Testis (tissue), 2 donors: ENCODE measurements at regions not wholly inside any gene's neighbourhood (a gene's known extent, or its start where the extent isn't known, plus 50 kb on each side); places are given as distances from the start of the nearest gene placed in this dataset.

Experiments used
- DNase-seq: peaks from one replicate; pipeline ENCODE4 v3.0.0-alpha.2; 2019
- H3K27ac ChIP-seq, 2 donors: fragments of 200-600 bp; sonication (generic); one replicate each; pipeline ENCODE4 v1.5.1; 2019
- H3K27me3 ChIP-seq: fragments of 200-600 bp; sonication (generic); one replicate; pipeline ENCODE4 v1.5.1; 2019
- H3K36me3 ChIP-seq: fragments of 200-600 bp; sonication (generic); one replicate; pipeline ENCODE4 v1.5.1; 2017; ENCODE audit warnings: low read depth; ENCODE audit errors: missing control alignments
- H3K4me1 ChIP-seq: fragments of 200-600 bp; sonication (generic); one replicate; pipeline ENCODE4 v1.5.1; 2019
- H3K4me3 ChIP-seq, 2 donors: fragments of 200-600 bp; sonication (generic); one replicate each; pipeline ENCODE4 v1.5.1; 2017 to 2019
- H3K9me3 ChIP-seq: fragments of 200-600 bp; sonication (generic); one replicate; pipeline ENCODE4 v1.5.1; 2017
- POLR2A ChIP-seq: fragments of 450-650 bp; IDR thresholded peaks from one replicate; pipeline ENCODE4 v1.6.1; 2017; ENCODE audit warnings: antibody characterized with exemption, mild to moderate bottlenecking, moderate library complexity
- WGBS, 2 donors: methylation state at CpG; one replicate each; pipeline ENCODE4 v1.1.5; 2018; 5-methylcytosine and 5-hydroxymethylcytosine counted together
- intact Hi-C: fragments of 100-400 bp; cut with DNase I; formaldehyde crosslinking; loops from one replicate; pipeline ENCODE4 v1.15.1; 2023; ENCODE audit warnings: low total_unique reads
- TF ChIP-seq, protein P1 (sequence below), 3 experiments: fragments of 450-650 bp in 2 of 3; fragments of 200-600 bp in 1 of 3; sonication (generic) in 1 of 3; IDR thresholded peaks; one replicate each; pipeline ENCODE4 v1.5.1; 2016 to 2019; ENCODE audit warnings: antibody characterized with exemption in 3 of 3, mild to moderate bottlenecking in 2 of 3, moderate library complexity in 1 of 3

DNA sequence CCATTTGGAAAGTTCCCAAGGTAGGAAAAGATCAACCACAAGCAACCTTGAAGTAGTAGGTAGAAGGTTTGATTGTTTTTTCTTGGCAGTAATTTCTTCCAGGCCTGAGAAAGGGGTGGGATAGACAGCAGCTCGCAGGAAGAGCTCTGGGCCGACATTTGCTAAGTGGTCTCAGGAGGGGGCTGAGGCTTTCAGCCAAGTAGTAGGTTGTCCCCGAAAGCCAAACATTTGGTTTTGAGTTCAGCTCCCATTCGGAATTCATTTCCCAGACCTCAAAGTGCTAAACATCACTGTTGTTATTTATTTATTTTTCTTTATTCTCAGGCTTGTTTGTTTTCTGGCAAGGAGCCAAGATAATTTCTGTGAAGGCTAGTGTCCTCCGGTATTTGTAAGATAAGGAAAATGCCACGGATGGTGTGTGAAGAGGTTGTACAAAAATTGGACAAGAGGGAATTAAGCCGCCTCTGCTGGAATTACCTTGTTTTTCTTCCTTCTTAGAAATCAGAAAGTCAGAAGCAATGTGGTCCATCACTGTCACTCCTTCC lies 112.1 kb downstream of the KIF4B start:
- DNase-seq = no peak
- no peaks in the 10 kb centered on the region for H3K4me1 ChIP-seq
- no peaks in the 10 kb centered on the region for H3K27me3 ChIP-seq
- WGBS, 2 donors = 39 to 43% methylated on average over 7 of the region's 7 CpGs
- no peak overlapping the region for H3K4me3 ChIP-seq
- H3K9me3 ChIP-seq = no peaks in the 10 kb centered on the region
- intact Hi-C loops = no loop called here
- no peak for TF ChIP-seq POLR2A
- TF ChIP-seq, protein P1, sequence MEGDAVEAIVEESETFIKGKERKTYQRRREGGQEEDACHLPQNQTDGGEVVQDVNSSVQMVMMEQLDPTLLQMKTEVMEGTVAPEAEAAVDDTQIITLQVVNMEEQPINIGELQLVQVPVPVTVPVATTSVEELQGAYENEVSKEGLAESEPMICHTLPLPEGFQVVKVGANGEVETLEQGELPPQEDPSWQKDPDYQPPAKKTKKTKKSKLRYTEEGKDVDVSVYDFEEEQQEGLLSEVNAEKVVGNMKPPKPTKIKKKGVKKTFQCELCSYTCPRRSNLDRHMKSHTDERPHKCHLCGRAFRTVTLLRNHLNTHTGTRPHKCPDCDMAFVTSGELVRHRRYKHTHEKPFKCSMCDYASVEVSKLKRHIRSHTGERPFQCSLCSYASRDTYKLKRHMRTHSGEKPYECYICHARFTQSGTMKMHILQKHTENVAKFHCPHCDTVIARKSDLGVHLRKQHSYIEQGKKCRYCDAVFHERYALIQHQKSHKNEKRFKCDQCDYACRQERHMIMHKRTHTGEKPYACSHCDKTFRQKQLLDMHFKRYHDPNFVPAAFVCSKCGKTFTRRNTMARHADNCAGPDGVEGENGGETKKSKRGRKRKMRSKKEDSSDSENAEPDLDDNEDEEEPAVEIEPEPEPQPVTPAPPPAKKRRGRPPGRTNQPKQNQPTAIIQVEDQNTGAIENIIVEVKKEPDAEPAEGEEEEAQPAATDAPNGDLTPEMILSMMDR (IDR thresholded peaks at IDR 0.05) = no peak
- no peaks in the 10 kb centered on the region for H3K36me3 ChIP-seq
- no peak overlapping the region for H3K27ac ChIP-seq

DNA sequence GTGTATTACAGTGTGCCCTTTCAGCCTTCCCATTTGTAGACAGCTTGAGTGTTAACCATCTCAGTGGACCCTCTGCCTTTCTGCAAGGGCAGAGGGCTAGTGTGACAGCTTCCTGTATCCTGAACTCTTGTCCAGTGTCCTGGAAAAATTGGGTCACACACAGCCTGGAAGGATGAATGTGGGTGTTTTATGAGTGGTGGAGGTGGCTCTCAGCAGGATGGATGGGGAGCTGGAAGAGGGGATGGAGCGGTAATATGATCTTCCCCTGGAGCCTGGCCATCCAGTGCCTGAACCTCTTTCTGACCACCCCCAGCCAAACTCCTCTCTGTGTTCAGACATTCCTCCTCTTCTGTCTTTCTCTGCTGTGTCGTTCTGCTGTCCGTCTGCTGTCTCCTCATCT lies 113.0 kb downstream of the KIF4B start:
- no peaks in the 10 kb centered on the region for H3K4me1 ChIP-seq
- no peak overlapping the region for H3K27ac ChIP-seq
- TF ChIP-seq POLR2A = no peak
- TF ChIP-seq, protein P1 (IDR thresholded peaks at IDR 0.05) = no peak
- H3K36me3 ChIP-seq = no peaks in the 10 kb centered on the region
- intact Hi-C loops = no loop called here
- no peaks in the 10 kb centered on the region for H3K9me3 ChIP-seq
- no peaks in the 10 kb centered on the region for H3K27me3 ChIP-seq
- WGBS, 2 donors = 80 to 91% methylated on average over 3 of the region's 3 CpGs
- no peak for DNase-seq
- no peak overlapping the region for H3K4me3 ChIP-seq

DNA sequence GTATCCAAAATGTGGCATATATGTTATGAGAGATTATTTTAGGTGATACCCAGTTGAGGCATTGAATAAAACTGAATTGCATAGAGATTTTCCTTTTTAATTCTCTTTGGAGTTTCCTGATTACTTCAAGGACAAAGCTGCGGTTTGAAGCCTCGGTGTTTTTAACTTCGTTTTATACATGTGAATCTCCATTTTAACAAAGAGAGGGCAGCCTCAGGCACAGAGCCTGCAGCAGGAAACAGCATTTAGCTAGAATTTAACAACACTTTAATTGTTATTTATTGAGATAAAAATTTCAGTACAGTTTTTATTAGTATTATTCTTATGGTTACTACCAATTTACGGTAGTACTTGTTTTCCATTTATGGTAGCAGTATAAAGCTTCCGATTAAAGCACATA lies 114.0 kb downstream of the KIF4B start:
- no peak overlapping the region for H3K4me3 ChIP-seq
- WGBS, 2 donors = 63 to 64% methylated on average over 5 of the region's 5 CpGs
- no peaks in the 10 kb centered on the region for H3K36me3 ChIP-seq
- no peak for TF ChIP-seq POLR2A
- TF ChIP-seq, protein P1 (IDR thresholded peaks at IDR 0.05) = no peak
- no peaks in the 10 kb centered on the region for H3K9me3 ChIP-seq
- no peak for DNase-seq
- H3K27me3 ChIP-seq = no peaks in the 10 kb centered on the region
- H3K27ac ChIP-seq = no peak overlapping the region
- intact Hi-C loops = no loop called here
- no peaks in the 10 kb centered on the region for H3K4me1 ChIP-seq

DNA sequence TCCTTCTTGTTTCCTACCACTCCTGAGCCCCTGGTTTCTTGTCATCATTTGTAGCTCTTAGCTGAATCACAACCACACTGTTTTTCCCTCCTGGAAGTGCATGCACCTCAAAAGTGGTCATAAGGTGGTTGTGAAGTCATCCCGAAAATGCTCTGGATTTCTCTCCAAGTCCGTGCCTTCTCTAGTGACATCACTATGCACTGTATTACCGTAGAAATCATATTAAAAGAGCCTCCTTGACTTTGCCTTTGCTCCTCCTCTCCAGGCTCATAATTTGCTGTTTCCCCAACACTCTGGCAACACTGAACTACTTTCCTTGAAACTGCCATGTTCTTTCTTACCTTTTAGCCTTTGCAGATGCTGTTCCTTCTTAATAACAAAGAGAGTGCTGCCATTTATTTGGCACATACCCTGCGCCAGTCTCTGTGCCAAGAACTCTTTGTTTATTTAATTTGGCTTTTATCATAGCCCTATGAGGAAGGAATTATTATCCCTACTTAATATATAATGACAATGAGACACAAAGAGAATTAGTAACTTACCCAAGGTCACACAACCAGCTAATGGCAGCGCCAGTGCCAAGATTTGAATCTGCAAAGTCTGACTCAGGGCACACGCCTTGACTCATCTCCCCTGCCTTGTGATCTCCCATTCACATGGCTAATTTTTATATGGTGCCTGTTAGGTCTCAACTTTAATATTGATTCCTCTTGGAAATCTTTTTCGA lies 115.4 kb downstream of the KIF4B start:
- no peak for TF ChIP-seq POLR2A
- TF ChIP-seq, protein P1 (IDR thresholded peaks at IDR 0.05) = no peak

DNA sequence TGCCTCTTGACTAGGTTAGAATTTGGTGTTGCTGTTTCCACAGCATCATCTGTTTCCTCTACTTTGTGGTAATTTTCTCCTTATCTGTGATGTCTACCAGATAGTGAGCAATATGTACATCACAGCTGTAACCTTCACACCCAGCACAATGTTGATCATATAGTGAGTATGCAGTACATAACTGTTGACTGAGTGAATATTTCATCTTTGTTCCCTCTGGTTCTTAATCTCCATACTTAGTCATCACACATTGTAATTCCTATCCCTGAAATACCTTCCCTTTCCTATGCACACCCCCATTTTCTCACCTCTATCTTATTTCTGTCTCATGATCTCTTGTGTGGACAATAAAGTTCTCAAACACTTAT lies 115.9 kb downstream of the KIF4B start:
- H3K27me3 ChIP-seq = no peaks in the 10 kb centered on the region
- no peak for TF ChIP-seq POLR2A
- TF ChIP-seq, protein P1 (IDR thresholded peaks at IDR 0.05) = no peak
- intact Hi-C loops = no loop called here
- H3K36me3 ChIP-seq = no peaks in the 10 kb centered on the region
- no peak overlapping the region for H3K4me3 ChIP-seq
- no peaks in the 10 kb centered on the region for H3K9me3 ChIP-seq
- no peaks in the 10 kb centered on the region for H3K4me1 ChIP-seq
- H3K27ac ChIP-seq = no peak overlapping the region
- no peak for DNase-seq

More for the DNA sequence above, 115.4 kb downstream of the KIF4B start:
- 82 to 85% methylated on average over 7 of the region's 7 CpGs for WGBS, 2 donors
- no peaks in the 10 kb centered on the region for H3K4me1 ChIP-seq
- no peaks in the 10 kb centered on the region for H3K9me3 ChIP-seq
- no peak overlapping the region for H3K4me3 ChIP-seq
- intact Hi-C loops = no loop called here
- H3K27me3 ChIP-seq = no peaks in the 10 kb centered on the region
- H3K27ac ChIP-seq = no peak overlapping the region
- H3K36me3 ChIP-seq = no peaks in the 10 kb centered on the region
- DNase-seq = no peak
